GM18867 (cell line): ENCODE measurements at regions not wholly inside any gene's neighbourhood (a gene's known extent, or its start where the extent isn't known, plus 50 kb on each side); places are given as distances from the start of the nearest gene placed in this dataset.

Experiments used
- ATAC-seq: cut with Tn5 transposase; IDR thresholded peaks from one replicate; pipeline ENCODE4 v1.9.1; 2021; ENCODE audit warnings: mild to moderate bottlenecking, moderate library complexity; ENCODE audit not compliant: unreplicated experiment

- ATAC-seq: no peak
These were observed 450.2 kb downstream of the PCDH18 start for GRCh38 chr4:137082061-137082460.

DNA sequence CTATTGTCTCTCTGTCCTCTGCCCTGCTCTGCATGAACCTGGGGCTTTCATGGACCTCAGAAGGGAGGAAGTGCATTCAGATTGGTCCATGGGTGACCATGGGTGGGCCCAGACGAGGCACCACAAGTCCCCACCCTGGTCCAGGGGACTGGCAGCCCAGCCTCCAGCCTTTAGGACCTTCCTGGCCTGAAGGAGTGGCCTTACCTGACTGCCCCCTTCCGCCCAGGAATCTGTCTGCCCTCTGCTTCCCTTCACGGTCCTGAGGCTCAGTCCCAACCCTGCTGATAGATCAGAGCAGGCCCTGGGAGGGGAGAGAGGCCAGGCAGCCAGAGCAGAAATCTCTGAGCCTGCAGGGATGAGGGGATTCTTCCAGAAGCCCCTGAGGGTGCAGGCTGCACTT lies 455.4 kb downstream of the PCDH18 start:
- no peak for ATAC-seq

DNA sequence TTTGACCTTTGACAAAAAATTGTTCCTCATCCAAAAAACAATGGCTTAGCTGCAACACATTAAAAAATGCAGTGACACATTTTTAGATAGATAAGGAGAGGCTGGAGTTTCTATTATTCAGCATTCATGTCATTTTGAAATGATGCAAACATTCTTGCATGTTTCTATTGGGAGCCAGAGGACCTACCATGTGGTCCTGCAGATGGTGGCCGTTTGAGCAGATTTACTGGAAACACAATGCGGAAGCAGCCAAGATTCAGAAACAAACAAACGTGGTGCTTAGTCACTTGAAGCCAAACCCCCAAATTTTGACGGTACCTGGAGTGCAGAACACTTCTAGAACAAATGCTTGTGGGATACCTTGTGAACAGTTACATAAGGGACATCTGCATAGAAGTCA lies 456.7 kb downstream of the PCDH18 start:
- no peak for ATAC-seq

- no peak for ATAC-seq
These were observed 461.7 kb downstream of the PCDH18 start for GRCh38 chr4:137070614-137071013.

DNA sequence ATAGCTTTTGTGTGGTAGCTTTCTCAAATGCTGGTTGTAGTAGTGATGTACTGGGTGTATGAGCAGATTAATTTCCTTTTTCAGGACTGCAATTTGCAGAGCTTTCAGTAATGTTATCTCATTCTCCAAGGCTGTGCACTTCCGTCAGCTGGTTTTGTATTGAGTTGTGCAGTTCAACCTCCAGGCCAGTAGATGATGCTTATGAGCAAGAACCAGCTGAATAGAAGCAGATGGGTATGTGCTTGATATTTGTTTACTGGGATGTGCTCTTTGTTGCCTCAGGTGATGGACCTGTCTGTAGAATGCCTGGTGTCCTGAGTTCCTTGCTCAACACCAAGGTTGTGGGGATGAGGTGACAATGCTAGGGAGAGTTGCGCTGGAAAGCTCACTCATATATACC lies 462.8 kb downstream of the PCDH18 start:
- no peak for ATAC-seq

- ATAC-seq: no peak
These were observed 464.6 kb downstream of the PCDH18 start for GRCh38 chr4:137067735-137068134.

DNA sequence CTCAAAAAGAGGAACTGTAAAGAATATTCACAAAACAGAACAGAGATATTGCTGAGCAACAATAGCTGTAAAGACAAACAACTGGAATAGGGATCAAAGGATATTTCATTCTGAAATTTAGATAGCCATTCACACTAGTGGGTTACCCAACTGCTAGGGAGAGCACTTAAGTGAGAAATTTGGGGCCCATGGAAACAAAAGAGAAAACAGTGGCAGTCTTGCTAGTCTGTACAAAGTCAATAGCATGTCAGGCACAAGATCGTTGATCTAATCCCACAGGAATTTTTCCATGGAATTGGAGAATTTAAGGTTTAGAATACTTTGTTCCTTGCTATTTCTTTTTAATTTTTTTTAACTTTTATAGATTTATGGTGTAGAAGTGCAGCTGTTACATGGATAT lies 467.0 kb downstream of the PCDH18 start:
- no peak for ATAC-seq

- no peak for ATAC-seq
These were observed 468.3 kb downstream of the PCDH18 start for GRCh38 chr4:137063961-137064360.

DNA sequence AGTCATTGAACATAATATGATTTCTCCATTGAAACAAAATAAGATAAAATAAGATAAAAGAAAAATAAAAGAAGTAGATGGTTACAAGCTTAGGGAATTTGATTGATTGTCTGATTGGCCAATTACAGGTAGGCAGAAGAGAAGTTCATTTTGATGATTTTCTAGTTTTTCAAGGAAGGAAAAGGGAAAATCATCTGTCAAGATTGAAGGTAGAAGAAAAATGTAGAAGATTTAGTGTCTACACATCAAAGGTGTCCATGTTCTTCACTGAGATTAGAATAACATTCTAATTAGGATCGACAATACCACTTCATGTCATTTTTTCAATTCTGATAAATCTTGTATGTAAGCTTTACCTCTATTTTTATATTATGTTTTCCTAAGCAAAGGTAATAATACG lies 489.1 kb downstream of the PCDH18 start:
- ATAC-seq: no peak

- ATAC-seq: no peak
These were observed 492.9 kb downstream of the PCDH18 start for GRCh38 chr4:137039370-137039769.

- ATAC-seq: no peak
These were observed 500.1 kb downstream of the PCDH18 start for GRCh38 chr4:137032222-137032621.

GRCh38 chr4:137029026-137029425 lies 503.3 kb downstream of the PCDH18 start:
- no peak for ATAC-seq

DNA sequence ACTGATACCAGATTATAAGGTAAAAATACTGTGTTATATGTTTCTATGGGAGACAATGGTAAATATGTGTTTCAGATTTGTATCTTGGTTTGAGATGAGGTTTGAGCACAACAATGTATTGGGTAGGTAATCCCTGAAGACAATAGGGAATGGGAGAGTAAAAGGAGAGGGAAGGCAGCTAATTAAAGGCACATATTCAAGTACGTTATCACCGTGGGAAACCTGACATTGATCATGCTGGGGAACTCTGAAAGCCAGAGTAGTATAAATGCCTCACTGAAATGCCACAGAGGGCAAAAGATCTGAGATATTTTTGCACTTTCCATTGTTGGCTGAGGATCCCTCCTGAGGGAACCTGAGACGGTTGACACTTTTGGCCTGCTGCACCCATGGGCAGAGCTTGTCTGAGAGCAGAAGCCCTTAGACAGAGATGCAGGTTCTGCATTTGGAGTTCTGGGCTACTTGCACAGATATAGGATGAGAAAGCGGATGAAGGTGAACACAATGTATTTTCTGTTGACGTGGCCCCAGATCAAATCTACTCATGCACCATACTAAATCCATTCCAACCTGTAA lies 506.7 kb downstream of the PCDH18 start:
- ATAC-seq: no peak

DNA sequence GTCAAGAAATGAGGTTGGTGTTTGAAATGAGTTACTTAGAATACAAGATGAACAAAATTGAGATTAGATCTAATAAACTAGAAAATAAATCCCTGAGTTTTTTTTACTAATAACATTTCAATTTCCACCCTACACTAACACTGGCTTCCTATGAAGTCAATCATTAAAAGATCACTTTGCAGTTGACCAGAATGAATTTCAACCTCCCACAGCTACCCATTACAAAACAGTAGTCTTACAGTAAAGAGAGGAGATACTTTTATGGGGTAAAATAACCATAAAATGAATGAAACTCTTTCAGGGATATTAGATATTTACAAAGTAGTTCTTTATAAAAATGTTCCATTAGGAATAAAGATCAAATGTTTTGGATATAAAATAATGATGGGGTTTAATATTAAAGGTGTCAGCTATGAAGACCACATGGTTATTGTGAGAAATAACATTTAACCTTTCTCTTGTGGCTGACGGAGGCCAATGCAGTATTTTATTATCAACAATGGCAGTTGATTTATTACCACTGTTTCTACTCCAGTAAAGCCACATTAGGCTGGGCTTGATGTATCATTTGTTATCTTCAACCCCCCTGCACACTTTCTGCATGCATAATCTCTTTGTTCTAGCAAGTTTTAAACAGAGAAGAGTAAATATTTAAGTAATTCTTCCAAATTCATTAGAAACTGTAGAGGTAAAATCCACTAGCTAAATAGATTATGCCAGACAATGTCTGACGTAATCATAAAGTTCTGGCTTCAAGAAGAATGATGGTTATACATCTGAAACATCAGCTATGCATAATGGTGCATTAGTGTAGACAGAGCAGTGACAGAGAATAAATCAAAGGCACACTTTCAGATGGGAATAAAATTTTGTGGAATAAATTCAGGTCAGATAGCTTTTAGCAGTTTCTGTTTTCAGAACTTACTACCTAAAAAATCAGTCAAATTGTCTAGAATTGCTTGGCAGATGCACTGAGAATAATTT lies 516.6 kb downstream of the PCDH18 start:
- ATAC-seq: no peak

- no peak for ATAC-seq
These were observed 531.9 kb downstream of the PCDH18 start for GRCh38 chr4:137000432-137000831.

DNA sequence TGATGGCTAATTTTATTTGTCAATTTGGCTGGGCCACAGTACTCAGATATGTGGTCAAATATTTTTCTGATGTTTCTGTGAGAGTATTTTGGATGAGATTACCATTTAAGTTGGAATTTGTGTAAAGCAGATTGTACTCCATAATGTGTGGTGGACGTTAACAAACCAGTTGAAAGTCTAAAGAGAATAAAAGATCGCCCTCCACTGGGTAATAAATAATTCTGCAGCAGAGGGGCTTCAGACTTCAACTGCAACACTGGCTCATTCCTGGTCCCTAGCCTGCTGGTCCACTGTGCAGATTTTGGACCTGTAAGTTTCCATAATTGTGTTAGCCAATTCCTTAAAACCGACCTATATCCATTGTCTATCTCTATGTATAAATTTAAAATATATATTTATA lies 540.3 kb downstream of the PCDH18 start:
- ATAC-seq: no peak

DNA sequence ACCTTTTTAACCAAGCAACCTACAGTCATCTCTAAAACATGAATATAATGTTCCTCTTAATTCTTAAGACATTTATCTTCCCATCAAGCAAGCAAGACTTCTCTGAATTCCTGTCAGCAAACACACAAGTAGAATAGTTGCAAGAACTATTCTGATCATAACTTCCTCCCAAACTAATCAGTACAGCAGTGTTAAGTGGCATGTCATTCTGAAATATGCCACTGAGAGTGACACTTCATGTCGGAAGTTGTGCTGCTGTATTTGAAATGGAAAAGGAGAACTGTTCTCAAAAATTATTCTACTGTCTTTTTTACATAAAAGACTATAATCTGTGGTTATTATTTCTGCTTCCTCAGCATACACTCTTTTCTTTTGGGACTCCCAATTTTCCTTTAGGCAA lies 546.6 kb downstream of the PCDH18 start:
- ATAC-seq: no peak

DNA sequence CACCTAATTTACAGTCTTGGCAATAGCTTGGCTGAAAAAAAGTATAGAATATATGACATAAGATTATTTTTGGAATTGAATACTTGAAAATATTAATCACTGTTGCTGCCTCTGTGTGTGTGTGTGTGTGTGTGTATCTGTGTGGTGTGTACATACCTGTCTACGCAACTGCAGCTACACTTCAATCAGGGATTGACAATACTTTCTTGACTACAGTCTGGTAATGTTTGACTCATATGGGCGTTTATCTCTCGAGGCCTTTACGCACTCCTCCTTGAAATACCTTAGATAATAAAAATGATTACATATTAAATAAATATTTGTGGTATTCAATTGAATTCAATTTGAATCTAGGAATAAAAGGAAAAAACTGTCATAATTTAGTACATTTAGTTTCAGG lies 565.2 kb downstream of the PCDH18 start:
- no peak for ATAC-seq

- ATAC-seq: no peak
These were observed 566.8 kb downstream of the PCDH18 start for GRCh38 chr4:136965478-136965877.

GRCh38 chr4:136962868-136963267 lies 569.4 kb downstream of the PCDH18 start:
- no peak for ATAC-seq

DNA sequence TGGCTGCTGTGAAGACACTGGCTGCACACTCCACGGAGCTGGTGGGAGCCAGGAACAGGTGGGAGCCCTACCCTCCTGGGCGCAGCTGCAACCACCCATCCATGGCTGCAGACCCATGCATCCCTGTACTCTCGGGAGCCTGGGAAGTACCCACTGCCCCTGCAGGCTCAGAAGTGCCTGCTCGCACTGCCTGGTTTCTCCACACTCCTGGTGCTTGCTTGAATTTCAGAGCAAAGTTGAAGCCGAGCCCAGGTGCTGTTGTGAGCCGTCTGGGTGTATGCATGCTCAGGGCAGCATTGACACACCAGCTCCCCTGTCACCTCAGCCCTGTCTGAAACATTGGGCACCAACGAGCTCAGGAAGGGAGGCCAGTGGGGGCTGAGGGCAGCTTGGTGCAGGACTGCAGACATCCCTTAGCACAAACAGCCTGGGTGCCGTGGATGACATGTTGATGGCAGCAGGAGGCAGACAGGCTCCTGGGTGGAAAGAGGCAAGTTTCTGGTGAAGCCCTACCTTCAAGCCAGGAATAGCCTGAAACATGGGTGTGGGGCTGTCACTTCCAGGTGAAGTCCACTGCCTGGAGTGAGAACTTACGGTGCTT lies 585.9 kb downstream of the PCDH18 start:
- ATAC-seq: no peak

- ATAC-seq: no peak
These were observed 592.5 kb downstream of the PCDH18 start for GRCh38 chr4:136939781-136940180.
